Gastroesophageal sphincter (tissue), 4 donors: ENCODE measurements at regions not wholly inside any gene's neighbourhood (a gene's known extent, or its start where the extent isn't known, plus 50 kb on each side); places are given as distances from the start of the nearest gene placed in this dataset.

Experiments
- ATAC-seq: fragments of 150-250 bp; one replicate; pipeline ENCODE4 v1.9.1; 2016; ENCODE audit warnings: mild to moderate bottlenecking, moderate library complexity
- H3K27ac ChIP-seq, 4 donors: fragments of 200-600 bp; sonication (generic) in 3 of 4; 1 replicate in 3 of 4; 2 replicates in 1 of 4; pipeline ENCODE4 v1.5.1; 2016 to 2019
- H3K27me3 ChIP-seq: fragments of 200-600 bp; sonication (generic); one replicate; pipeline ENCODE4 v1.5.1; 2019
- H3K36me3 ChIP-seq, 2 donors: fragments of 200-600 bp; sonication (generic); one replicate each; pipeline ENCODE4 v1.5.1; 2019; ENCODE audit warnings: control low read depth in 1 of 2
- H3K4me1 ChIP-seq, 3 donors: fragments of 200-600 bp; sonication (generic); 1 replicate in 2 of 3; 2 replicates in 1 of 3; pipeline ENCODE4 v1.5.1; 2016 to 2019; ENCODE audit warnings: control low read depth in 2 of 3
- H3K4me3 ChIP-seq, 2 donors: fragments of 200-600 bp; sonication (generic); one replicate each; pipeline ENCODE4 v1.5.1; 2019; ENCODE audit warnings: mild to moderate bottlenecking in 1 of 2, moderate library complexity in 1 of 2
- H3K9me3 ChIP-seq, 3 donors: fragments of 200-600 bp; sonication (generic); one replicate each; pipeline ENCODE4 v1.5.1; 2017 to 2019; ENCODE audit warnings: control low read depth in 2 of 3
- EP300 ChIP-seq: sonication (generic); formaldehyde crosslinking; IDR thresholded peaks from one replicate; pipeline ENCODE4 v1.6.1; 2017; ENCODE audit warnings: antibody characterized with exemption, mild to moderate bottlenecking
- POLR2A ChIP-seq, 2 donors: fragments of 450-650 bp; IDR thresholded peaks; one replicate each; pipeline ENCODE4 v1.6.1; 2017; ENCODE audit warnings: antibody characterized with exemption in 2 of 2, mild to moderate bottlenecking in 2 of 2, moderate library complexity in 1 of 2
- POLR2AphosphoS5 ChIP-seq: sonication (generic); formaldehyde crosslinking; IDR thresholded peaks from one replicate; pipeline ENCODE4 v1.6.1; 2017; ENCODE audit warnings: antibody characterized with exemption
- WGBS, 2 donors: methylation state at CpG; one replicate each; pipeline ENCODE4 v1.1.5; 2018; ENCODE audit warnings: low coverage in 1 of 2; 5-methylcytosine and 5-hydroxymethylcytosine counted together
- TF ChIP-seq, protein P1 (sequence below), 4 experiments: fragments of 200-600 bp in 2 of 4; fragments of 450-650 bp in 2 of 4; sonication (generic) in 1 of 4; IDR thresholded peaks; one replicate each; pipeline ENCODE4 v1.5.1; 2017 to 2019; ENCODE audit warnings: antibody characterized with exemption in 4 of 4, mild to moderate bottlenecking in 2 of 4, moderate library complexity in 2 of 4

DNA sequence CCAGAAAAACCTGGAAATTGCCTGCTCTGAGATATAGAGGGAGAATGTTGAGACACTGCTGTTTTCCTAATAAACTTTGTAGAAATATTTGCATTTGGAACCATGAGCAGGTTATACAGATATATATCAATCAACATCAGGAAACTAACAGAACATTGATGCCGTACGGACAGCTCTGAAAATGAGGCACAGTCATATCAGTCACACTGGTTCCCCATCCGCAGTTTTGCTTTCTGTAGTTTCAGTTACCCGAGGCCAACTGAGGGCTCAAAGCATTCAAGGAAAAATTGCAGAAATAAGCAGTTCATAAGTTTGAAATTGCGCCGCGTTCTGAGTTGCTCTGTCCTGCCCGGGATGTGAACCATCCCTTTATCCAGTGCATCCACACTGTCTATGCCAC is 137.9 kb downstream of the KLF6 start:
- H3K4me3 ChIP-seq, result no peak overlapping the region
- no peak for ATAC-seq
- H3K4me1 ChIP-seq, result peaks cover 0 to 10% (median 0%) of the 10 kb centered on the region in 3 donors
- no peaks in the 10 kb centered on the region for H3K27me3 ChIP-seq
- TF ChIP-seq POLR2AphosphoS5 (no peak), POLR2A (IDR thresholded peaks at IDR 0.05) (no peak), EP300 (no peak)
- TF ChIP-seq, protein P1, sequence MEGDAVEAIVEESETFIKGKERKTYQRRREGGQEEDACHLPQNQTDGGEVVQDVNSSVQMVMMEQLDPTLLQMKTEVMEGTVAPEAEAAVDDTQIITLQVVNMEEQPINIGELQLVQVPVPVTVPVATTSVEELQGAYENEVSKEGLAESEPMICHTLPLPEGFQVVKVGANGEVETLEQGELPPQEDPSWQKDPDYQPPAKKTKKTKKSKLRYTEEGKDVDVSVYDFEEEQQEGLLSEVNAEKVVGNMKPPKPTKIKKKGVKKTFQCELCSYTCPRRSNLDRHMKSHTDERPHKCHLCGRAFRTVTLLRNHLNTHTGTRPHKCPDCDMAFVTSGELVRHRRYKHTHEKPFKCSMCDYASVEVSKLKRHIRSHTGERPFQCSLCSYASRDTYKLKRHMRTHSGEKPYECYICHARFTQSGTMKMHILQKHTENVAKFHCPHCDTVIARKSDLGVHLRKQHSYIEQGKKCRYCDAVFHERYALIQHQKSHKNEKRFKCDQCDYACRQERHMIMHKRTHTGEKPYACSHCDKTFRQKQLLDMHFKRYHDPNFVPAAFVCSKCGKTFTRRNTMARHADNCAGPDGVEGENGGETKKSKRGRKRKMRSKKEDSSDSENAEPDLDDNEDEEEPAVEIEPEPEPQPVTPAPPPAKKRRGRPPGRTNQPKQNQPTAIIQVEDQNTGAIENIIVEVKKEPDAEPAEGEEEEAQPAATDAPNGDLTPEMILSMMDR (IDR thresholded peaks at IDR 0.05), result no peak
- WGBS, 2 donors, result 89 to 98% methylated on average over 7 to 8 of the region's 8 CpGs
- H3K36me3 ChIP-seq, result no peaks in the 10 kb centered on the region
- H3K9me3 ChIP-seq, result no peaks in the 10 kb centered on the region
- no peak overlapping the region for H3K27ac ChIP-seq

DNA sequence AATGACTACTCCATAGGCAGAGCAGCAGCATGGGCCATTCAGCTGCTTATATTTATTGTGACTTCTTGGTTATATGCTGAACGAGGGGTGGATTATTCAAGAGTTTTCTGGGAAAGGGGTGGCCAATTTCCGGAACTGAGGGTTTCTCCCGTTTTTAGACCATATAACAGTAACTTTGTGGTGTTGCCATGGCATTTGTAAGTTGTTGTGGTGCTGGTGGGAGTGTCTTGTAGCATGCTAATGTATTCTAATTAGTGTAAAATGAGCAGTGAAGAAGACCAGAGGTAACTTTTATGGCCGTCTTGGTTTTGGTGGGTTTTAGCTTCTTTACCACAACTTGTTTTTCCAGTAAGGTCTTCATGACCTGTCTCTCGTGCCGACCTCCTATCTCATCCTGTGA is 139.6 kb downstream of the KLF6 start:
- no peaks in the 10 kb centered on the region for H3K36me3 ChIP-seq
- peaks cover 0 to 10% (median 0%) of the 10 kb centered on the region in 3 donors for H3K4me1 ChIP-seq
- no peak overlapping the region for H3K4me3 ChIP-seq
- H3K9me3 ChIP-seq, result no peaks in the 10 kb centered on the region
- H3K27me3 ChIP-seq, result no peaks in the 10 kb centered on the region
- no peak for ATAC-seq
- TF ChIP-seq, protein P1 (IDR thresholded peaks at IDR 0.05), result no peak
- TF ChIP-seq POLR2AphosphoS5 (no peak), EP300 (no peak), POLR2A (IDR thresholded peaks at IDR 0.05) (no peak)
- WGBS, 2 donors, result 90 to 95% methylated on average over 6 of the region's 6 CpGs
- no peak overlapping the region for H3K27ac ChIP-seq

DNA sequence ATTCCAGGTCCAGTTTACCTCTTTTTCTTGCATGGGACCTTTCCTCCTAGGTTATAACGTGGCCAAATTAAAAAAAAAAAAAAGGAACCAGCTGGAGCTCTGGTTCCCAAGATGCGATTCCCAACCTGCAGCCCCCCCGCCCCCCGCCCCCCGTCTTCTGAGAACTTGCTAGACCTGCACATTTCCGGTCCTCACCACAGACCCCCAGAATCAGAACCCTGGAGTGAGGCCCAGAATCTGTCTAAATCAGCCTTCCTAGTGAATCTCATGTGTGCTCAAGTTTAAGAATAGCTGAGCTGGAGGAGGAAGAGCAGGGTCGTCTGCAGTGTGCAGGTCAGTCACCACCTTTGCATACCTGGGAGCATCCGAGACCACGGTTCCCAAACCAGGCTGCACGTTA is 144.2 kb downstream of the KLF6 start:
- 53 to 85% methylated on average over 2 to 7 of the region's 10 CpGs for WGBS, 2 donors
- TF ChIP-seq, protein P1 (IDR thresholded peaks at IDR 0.05), result no peak

DNA sequence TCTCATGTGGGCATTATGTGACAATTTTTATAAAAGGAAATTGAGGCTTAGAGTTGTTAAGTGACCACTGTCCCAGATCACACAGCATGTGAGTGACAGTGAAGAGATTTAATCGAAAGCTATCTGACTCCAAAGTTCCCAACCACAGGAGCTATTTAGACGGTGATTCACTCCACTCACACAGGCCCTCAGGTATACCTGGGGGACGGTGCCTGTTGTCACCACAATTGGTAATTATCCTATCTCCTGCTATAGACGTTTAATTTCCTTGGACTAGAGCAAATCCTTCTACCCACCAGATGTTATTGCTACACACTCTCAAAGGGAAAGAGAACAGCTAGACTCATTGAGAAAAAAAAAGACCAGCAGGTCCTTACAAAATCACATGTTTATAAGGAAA is 145.5 kb downstream of the KLF6 start:
- no peaks in the 10 kb centered on the region for H3K9me3 ChIP-seq
- no peak overlapping the region for H3K4me3 ChIP-seq
- H3K4me1 ChIP-seq, result no peaks in the 10 kb centered on the region
- ATAC-seq, result no peak
- H3K27me3 ChIP-seq, result no peaks in the 10 kb centered on the region
- H3K36me3 ChIP-seq, result no peaks in the 10 kb centered on the region
- TF ChIP-seq, protein P1 (IDR thresholded peaks at IDR 0.05), result no peak
- TF ChIP-seq EP300, result no peak
- WGBS, 2 donors, result 80 to 81% methylated on average over 3 to 4 of the region's 4 CpGs
- no peak overlapping the region for H3K27ac ChIP-seq

More for the DNA sequence above, 144.2 kb downstream of the KLF6 start:
- no peak overlapping the region for H3K27ac ChIP-seq
- no peaks in the 10 kb centered on the region for H3K27me3 ChIP-seq
- H3K4me1 ChIP-seq, result no peaks in the 10 kb centered on the region
- ATAC-seq, result no peak
- H3K9me3 ChIP-seq, result no peaks in the 10 kb centered on the region
- H3K4me3 ChIP-seq, result no peak overlapping the region
- no peaks in the 10 kb centered on the region for H3K36me3 ChIP-seq

DNA sequence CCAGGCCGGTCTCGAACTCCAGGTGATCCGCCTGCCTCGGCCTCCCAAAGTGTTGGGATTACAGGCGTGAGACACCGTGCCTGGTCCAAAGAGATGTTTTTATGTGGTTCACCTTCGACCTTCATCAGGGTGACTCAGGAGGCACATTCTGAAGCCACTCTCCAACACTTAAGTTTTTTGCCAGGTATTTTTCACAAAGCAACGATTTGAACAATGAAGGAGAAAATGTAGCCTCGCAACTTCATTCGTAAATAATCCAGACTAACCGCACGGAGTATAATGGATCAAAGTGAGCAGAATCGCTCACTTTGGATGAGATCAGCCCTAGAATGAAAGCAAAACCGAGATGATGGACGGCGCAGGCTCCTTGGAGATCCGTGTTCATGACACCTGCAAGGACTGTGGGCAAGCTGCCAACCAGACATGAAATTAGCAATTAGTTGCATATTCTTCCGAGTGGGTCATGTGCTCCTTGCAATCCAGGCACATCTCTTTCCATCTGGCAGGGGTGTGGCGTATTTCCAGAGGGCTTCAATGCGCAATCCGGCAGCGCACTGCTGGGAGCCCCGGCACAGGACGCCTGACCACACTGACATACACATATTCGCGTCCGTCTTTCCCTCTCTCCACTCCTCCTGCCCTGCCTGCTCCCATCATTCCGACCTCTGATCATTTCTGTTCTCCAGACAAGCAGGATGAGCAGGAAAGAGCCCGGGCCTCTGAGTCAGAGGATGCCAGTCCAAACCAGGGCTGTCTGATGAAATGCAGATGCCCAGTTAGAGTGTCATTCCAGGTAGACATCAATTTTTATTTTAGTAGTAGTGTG is 148.4 kb downstream of the KLF6 start:
- WGBS, 2 donors, result 90 to 93% methylated on average over 5 to 17 of the region's 29 CpGs
- Histone ChIP-seq H3K27me3 (no peaks in the 10 kb centered on the region), H3K4me3 (no peak overlapping the region), H3K4me1 (no peaks in the 10 kb centered on the region), H3K9me3 (no peaks in the 10 kb centered on the region), H3K27ac (no peak overlapping the region), H3K36me3 (no peaks in the 10 kb centered on the region)
- TF ChIP-seq, protein P1 (IDR thresholded peaks at IDR 0.05), result no peak
- TF ChIP-seq EP300 (no peak), POLR2AphosphoS5 (no peak), POLR2A (IDR thresholded peaks at IDR 0.05) (no peak)
- ATAC-seq, result no peak
